VCaP (cell line): ENCODE measurements at regions not wholly inside any gene's neighbourhood (a gene's known extent, or its start where the extent isn't known, plus 50 kb on each side); places are given as distances from the start of the nearest gene placed in this dataset.

Source experiments
- H3K27ac ChIP-seq: fragments of 450-650 bp; 2 replicates; pipeline ENCODE4 v1.5.1; 2017
- CTCF ChIP-seq: fragments of 450-650 bp; conservative IDR thresholded peaks from 2 replicates; pipeline ENCODE4 v1.5.1; 2017; ENCODE audit warnings: mild to moderate bottlenecking, moderate library complexity

- no peak overlapping the region for H3K27ac ChIP-seq
- no peak for TF ChIP-seq CTCF
These were observed 296.1 kb downstream of the CTH start for GRCh38 chr1:70707214-70707613.

DNA sequence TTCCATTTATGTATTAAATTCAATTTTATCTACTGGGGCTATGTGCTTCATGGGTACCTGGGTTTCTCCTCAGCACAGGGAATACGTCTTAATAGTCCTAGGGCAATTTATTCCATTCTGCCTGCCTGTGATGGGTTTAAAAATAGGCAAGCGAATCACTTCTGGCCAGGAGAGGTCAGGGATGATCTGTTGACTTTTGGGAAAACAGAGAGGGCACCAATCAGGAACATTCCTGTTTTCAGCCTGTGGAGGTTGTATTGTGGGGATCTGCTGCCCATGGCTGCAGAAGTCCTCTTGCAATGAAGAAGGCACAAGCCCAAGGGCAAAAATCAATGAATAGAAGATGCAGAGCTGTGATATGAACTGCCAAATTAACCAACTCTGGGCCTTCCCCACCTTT is 303.1 kb downstream of the CTH start:
- TF ChIP-seq CTCF = no peak

DNA sequence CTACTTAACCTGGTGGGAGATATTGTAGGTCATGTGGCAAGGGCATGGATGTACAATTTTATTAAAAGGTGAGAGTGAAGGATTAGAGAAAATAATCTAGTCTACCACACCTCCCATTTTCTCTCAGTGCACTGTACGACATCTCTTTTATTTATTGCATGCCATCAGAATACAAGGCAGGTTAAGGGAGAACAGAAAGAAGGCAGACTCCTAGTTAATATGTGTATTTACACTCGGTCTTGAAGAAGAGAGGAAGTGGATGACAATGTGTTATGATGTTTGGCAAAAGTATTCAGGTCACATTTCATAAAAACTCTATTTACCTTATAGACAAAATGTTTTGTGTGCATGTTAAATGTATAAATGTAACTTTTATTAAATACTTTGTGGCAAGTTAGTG is 306.1 kb downstream of the CTH start:
- no peak for TF ChIP-seq CTCF
- no peak overlapping the region for H3K27ac ChIP-seq

More for the DNA sequence above, 303.1 kb downstream of the CTH start:
- H3K27ac ChIP-seq = no peak overlapping the region

DNA sequence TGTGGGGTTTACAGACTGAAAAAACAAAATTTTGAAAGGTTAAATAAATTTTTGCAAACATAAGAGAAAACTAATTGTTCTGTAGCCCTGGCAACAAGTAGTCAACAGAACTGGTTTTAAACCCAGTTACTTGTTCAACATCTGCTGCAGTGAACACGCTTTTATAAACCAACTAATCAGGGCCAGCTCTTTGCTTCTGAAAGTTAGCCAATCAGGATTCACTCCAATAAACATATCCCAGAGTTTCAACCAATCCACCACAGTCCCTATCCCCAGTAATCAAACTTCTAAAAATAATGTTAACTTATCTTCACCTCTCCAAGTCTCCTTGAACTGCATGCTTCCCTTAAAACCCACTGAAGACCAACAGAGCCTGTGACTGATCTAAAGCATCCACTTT is 306.6 kb downstream of the CTH start:
- H3K27ac ChIP-seq = no peak overlapping the region
- no peak for TF ChIP-seq CTCF

DNA sequence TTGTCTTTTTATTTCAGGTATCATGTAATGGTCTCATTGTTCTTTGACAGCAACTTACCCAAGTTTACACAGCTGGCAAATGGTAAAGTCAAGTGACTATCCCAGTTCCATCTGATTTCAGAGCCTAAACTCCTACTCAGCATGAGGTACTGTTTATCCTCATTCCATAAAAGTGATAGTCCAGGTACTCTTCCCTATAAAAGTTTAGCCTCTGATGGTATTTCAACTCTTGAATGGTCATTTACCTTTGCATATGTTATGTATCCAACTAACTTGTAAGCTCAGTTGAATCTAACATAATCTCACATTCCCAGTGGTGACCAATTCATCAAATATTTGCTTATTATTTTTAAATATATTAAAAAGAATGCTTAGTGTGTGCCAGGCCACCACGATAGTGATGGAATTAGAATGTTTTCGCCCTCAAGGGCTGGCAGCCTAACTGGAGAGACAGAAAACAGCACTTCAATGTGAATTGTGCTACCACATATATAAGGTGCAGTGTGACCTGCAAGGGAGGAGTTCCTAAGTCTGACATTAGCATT is 307.1 kb downstream of the CTH start:
- H3K27ac ChIP-seq = no peak overlapping the region
- no peak for TF ChIP-seq CTCF

GRCh38 chr1:70719154-70719553 is 308.1 kb downstream of the CTH start:
- no peak overlapping the region for H3K27ac ChIP-seq
- TF ChIP-seq CTCF = no peak

DNA sequence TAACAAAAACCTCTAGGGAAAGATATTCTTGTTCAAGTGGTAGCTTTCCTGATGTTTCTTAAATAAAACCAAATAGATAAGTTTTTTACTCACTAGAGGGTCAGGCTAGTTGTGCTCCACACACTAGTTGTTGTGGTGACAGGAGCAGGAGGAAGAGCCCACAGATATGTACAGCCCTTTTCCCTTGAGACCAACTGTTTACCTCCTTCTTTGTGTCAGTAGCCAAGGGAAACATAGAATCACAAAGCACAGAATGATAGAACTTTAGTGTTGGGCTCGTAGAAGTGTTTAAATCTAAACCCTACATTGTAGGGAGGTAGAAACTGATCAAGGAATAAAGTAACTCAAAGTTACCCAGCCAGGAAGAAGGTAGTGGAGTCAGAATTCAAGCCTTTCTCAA is 309.0 kb downstream of the CTH start:
- no peak overlapping the region for H3K27ac ChIP-seq

More for the DNA sequence above, 309.0 kb downstream of the CTH start:
- TF ChIP-seq CTCF = no peak
